Transverse colon (tissue), 4 donors: ENCODE measurements at regions not wholly inside any gene's neighbourhood (a gene's known extent, or its start where the extent isn't known, plus 50 kb on each side); places are given as distances from the start of the nearest gene placed in this dataset.

Experiments used
- POLR2A ChIP-seq: fragments of 450-650 bp; IDR thresholded peaks from one replicate; pipeline ENCODE4 v1.6.1; 2016; ENCODE audit warnings: antibody characterized with exemption, mild to moderate bottlenecking, moderate library complexity
- POLR2AphosphoS5 ChIP-seq, 3 donors: sonication (generic); formaldehyde crosslinking; IDR thresholded peaks; one replicate each; pipeline ENCODE4 v1.6.1; 2016; ENCODE audit warnings: antibody characterized with exemption in 3 of 3
- TF ChIP-seq, protein P1 (sequence below), 5 experiments: fragments of 200-600 bp in 3 of 5; fragments of 450-650 bp in 2 of 5; sonication (generic) in 3 of 5; IDR thresholded peaks; 1 replicate in 2 of 5; 2 replicates in 3 of 5; pipeline ENCODE4 v1.5.1; 2016 to 2017; ENCODE audit warnings: antibody characterized with exemption in 5 of 5, inconsistent platforms in 3 of 5, mild to moderate bottlenecking in 2 of 5, moderate library complexity in 1 of 5

DNA sequence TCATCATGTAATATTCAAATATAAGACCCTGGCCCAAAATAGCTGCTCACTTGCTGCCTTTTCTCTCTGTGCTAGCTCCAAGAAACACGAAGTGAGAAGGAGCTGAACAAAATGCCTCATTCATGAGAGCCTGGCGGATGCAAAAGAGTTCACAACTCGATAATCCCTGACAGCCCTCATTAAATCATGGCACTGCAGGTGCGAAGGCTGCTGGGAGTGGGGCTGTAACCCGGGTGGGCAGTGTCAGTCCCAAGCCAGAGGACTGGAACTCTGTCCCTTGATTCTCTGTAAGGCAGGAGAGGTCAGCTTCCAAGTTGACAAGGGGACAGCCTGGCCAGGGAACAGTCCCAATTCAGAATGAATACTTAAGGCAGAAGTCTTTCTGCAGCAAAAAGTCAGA, 318.5 kb downstream of the CDC5L start:
- TF ChIP-seq, protein P1, sequence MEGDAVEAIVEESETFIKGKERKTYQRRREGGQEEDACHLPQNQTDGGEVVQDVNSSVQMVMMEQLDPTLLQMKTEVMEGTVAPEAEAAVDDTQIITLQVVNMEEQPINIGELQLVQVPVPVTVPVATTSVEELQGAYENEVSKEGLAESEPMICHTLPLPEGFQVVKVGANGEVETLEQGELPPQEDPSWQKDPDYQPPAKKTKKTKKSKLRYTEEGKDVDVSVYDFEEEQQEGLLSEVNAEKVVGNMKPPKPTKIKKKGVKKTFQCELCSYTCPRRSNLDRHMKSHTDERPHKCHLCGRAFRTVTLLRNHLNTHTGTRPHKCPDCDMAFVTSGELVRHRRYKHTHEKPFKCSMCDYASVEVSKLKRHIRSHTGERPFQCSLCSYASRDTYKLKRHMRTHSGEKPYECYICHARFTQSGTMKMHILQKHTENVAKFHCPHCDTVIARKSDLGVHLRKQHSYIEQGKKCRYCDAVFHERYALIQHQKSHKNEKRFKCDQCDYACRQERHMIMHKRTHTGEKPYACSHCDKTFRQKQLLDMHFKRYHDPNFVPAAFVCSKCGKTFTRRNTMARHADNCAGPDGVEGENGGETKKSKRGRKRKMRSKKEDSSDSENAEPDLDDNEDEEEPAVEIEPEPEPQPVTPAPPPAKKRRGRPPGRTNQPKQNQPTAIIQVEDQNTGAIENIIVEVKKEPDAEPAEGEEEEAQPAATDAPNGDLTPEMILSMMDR (IDR thresholded peaks at IDR 0.05), result no peak
- no peak for TF ChIP-seq POLR2A
- no peak for TF ChIP-seq POLR2AphosphoS5 (IDR thresholded peaks at IDR 0.05)
